ENCODE measurements at regions not wholly inside any gene's neighbourhood (a gene's known extent, or its start where the extent isn't known, plus 50 kb on each side); places are given as distances from the start of the nearest gene placed in this dataset.

GRCh38 chr3:23754215-23754614 is 51.5 kb upstream of the UBE2E1 start:
- peaks cover 1% of the 10 kb centered on the region for H3K36me3 Mint-ChIP-seq

More at GRCh38 chr3:23754215-23754614, 51.5 kb upstream of the UBE2E1 start:
- no peak overlapping the region for H3K27ac Mint-ChIP-seq
- H3K4me3 Mint-ChIP-seq = no peak overlapping the region
- H3K4me1 Mint-ChIP-seq = peaks cover 1 to 4% (median 2%) of the 10 kb centered on the region in 3 donors
- H3K9me3 Mint-ChIP-seq = no peaks in the 10 kb centered on the region
- H3K27me3 Mint-ChIP-seq = no peaks in the 10 kb centered on the region

All from IgD-negative memory B cell (primary cell).